ENCODE measurements at regions not wholly inside any gene's neighbourhood (a gene's known extent, or its start where the extent isn't known, plus 50 kb on each side); places are given as distances from the start of the nearest gene placed in this dataset.

GRCh38 chr1:90457985-90458384 is 259.1 kb downstream of the BARHL2 start:
- in situ Hi-C loops (cut with HindIII; ENCODE audit: low pct_unique_long_range_greater_than_20kb, low sequenced_read_pairs), result no loop called here

GRCh38 chr1:90452491-90452890 is 264.6 kb downstream of the BARHL2 start:
- in situ Hi-C loops (cut with HindIII; ENCODE audit: low pct_unique_long_range_greater_than_20kb, low sequenced_read_pairs), result no loop called here
- DNase-seq (ENCODE audit: low read depth), result no peak

More at GRCh38 chr1:90457985-90458384, 259.1 kb downstream of the BARHL2 start:
- DNase-seq (ENCODE audit: low read depth), result no peak

- in situ Hi-C loops (cut with HindIII; ENCODE audit: low pct_unique_long_range_greater_than_20kb, low sequenced_read_pairs), result no loop called here
- peak; percentile 6 for DNase-seq (ENCODE audit: low read depth)
Measured at GRCh38 chr1:90443354-90443753, 273.7 kb downstream of the BARHL2 start.

DNA sequence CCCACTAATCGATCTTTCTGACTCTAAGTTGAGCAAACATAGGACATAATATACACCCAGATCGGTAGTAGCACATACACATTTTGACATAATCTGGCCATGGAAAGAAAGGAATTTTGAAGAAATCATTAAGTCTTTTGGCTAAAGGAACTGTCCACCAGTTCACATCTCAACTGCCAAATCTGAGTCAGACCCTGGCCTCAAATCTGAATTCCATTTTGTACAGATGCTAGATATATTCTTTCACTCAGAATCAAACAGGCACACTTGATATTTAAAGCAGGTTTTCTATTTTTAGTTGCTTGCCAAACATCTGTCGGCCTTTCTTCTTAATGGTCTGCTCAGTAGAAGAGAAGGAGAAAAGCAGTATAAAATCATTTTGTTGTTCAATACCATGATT is 281.8 kb downstream of the BARHL2 start:
- DNase-seq (ENCODE audit: low read depth), result no peak
- in situ Hi-C loops (cut with HindIII; ENCODE audit: low pct_unique_long_range_greater_than_20kb, low sequenced_read_pairs), result no loop called here

DNA sequence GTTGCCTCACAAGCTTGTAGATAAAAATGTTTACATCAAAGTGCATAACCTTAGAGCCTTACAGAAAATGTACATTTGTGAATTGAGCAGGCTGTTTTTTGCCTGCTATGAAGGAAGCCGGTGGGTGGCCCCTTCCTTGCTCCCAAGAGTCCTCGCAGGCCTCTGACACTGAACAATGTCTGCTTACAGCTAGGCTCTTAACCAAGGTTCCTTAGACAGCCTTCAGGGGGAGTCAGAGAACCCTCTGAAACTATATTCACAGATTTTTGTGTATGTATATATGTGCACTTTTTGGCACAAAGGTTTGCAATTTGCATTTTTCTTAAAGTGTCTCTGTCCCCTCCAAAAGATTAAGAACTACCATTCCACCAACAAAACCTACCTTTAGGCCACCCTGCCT is 282.6 kb downstream of the BARHL2 start:
- in situ Hi-C loops (cut with HindIII; ENCODE audit: low pct_unique_long_range_greater_than_20kb, low sequenced_read_pairs), result no loop called here
- DNase-seq (ENCODE audit: low read depth), result no peak

GRCh38 chr1:90417126-90417525 is 300.0 kb downstream of the BARHL2 start:
- in situ Hi-C loops (cut with HindIII; ENCODE audit: low pct_unique_long_range_greater_than_20kb, low sequenced_read_pairs), result no loop called here
- DNase-seq (ENCODE audit: low read depth), result no peak

DNA sequence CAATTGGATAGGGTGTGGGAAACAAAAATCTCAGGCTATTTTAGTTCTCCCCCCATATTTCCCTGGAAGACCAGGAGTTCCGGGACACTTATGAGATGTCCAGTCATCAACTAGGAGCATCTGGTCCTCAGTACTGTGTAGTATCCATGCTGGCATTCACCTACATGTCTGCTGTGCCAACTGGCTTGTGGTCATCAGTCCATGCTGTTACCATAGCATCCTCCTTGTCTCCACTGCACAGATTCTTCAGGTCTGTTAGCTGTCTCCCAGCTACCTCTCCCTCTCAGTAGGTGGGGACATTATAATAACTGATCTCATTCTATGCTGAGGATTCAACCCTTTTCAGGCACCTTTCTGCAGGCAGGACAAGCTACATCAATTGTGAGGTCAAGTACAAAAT is 302.9 kb downstream of the BARHL2 start:
- DNase-seq (ENCODE audit: low read depth), result no peak
- in situ Hi-C loops (cut with HindIII; ENCODE audit: low pct_unique_long_range_greater_than_20kb, low sequenced_read_pairs), result no loop called here

DNA sequence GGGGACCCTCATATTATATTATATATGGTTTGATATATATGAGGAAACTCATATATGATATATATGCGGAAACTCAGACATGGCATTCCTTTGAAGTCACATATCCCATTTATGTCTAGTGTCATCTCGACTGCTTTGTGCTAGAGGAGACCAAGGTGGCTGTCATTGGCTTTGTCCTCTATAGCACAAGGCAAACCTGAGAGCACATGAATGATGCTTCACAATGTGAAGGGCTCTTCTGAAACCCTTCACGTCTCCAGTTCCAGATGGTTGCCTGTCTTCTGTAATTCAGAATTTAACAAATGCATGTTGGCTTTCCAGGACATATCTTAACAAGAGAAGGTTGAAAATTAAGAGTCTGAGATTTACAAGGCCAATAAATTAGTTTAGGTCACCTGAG is 303.6 kb downstream of the BARHL2 start:
- DNase-seq (ENCODE audit: low read depth), result no peak
- in situ Hi-C loops (cut with HindIII; ENCODE audit: low pct_unique_long_range_greater_than_20kb, low sequenced_read_pairs), result no loop called here

DNA sequence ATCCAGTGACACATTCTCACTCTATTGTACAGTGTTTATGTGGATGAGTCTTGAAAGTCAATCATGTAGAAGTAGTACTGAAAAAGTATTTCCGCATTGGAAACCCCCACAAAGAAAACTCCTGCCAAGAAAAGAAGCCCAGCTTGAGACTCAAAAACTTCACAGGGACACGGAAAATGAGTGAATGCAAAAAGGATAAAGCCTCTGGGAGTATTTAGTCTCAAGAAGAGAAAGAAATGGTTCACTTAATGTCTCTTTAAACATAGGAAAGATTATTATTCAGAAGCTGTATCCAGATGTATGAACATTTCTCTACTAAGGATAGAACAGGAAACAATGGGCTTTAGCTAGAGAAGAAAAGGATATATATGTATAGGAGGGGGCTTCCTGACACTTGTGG is 304.5 kb downstream of the BARHL2 start:
- no peak for DNase-seq (ENCODE audit: low read depth)
- in situ Hi-C loops (cut with HindIII; ENCODE audit: low pct_unique_long_range_greater_than_20kb, low sequenced_read_pairs), result no loop called here

DNA sequence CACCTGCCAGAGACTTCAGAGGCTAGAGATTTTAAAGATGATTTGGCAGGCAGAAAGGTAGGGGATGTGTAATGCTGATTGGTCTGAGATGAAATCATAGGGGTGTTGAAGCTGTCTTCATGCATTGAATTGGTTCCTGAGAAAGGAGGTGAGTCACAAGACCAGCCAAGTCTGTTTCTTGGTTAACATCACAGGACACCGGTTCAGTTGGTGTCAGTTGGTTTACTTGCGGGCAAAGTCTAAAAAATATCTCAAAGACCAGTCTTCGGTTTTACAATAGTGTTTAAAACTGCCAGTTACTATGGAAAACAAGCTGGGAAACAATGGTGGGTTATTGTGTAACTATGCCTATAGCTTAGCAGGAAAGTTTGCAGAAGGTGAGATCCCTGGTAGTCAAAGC is 305.9 kb downstream of the BARHL2 start:
- DNase-seq (ENCODE audit: low read depth), result no peak
- in situ Hi-C loops (cut with HindIII; ENCODE audit: low pct_unique_long_range_greater_than_20kb, low sequenced_read_pairs), result no loop called here

- in situ Hi-C loops (cut with HindIII; ENCODE audit: low pct_unique_long_range_greater_than_20kb, low sequenced_read_pairs), result no loop called here
- DNase-seq (ENCODE audit: low read depth), result no peak
Measured at GRCh38 chr1:90407737-90408136, 309.4 kb downstream of the BARHL2 start.

- in situ Hi-C loops (cut with HindIII; ENCODE audit: low pct_unique_long_range_greater_than_20kb, low sequenced_read_pairs), result no loop called here
- no peak for DNase-seq (ENCODE audit: low read depth)
Measured at GRCh38 chr1:90405726-90406125, 311.4 kb downstream of the BARHL2 start.

GRCh38 chr1:90402893-90403849 is 313.9 kb downstream of the BARHL2 start:
- in situ Hi-C loops (cut with HindIII; ENCODE audit: low pct_unique_long_range_greater_than_20kb, low sequenced_read_pairs), result no loop called here
- DNase-seq (ENCODE audit: low read depth), result peak; percentile 76

GRCh38 chr1:90400131-90400530 is 317.0 kb downstream of the BARHL2 start:
- in situ Hi-C loops (cut with HindIII; ENCODE audit: low pct_unique_long_range_greater_than_20kb, low sequenced_read_pairs), result no loop called here
- no peak for DNase-seq (ENCODE audit: low read depth)

- in situ Hi-C loops (cut with HindIII; ENCODE audit: low pct_unique_long_range_greater_than_20kb, low sequenced_read_pairs), result no loop called here
Measured at GRCh38 chr1:90396917-90397316, 320.2 kb downstream of the BARHL2 start.

GRCh38 chr1:90394247-90394646 is 322.9 kb downstream of the BARHL2 start:
- in situ Hi-C loops (cut with HindIII; ENCODE audit: low pct_unique_long_range_greater_than_20kb, low sequenced_read_pairs), result no loop called here
- DNase-seq (ENCODE audit: low read depth), result no peak

More at GRCh38 chr1:90396917-90397316, 320.2 kb downstream of the BARHL2 start:
- no peak for DNase-seq (ENCODE audit: low read depth)

DNA sequence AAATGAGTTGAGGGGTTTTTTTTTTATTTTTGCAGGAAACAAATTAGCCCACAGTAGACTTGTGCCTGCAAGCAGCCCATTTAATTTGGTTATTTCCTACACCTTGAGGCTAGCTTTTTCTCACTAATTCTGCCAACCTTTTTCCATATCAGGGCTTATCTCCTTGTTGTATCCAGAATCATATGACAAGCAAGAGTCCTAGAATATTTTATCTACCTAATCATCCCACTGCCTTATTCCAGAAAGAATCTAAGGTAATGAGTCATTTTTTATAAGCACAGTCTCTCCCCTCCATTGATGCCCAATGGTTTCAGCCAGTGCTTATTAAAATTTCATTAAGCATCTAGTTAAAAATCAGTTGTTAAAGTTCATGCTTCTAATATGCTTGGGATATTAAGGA is 324.1 kb downstream of the BARHL2 start:
- in situ Hi-C loops (cut with HindIII; ENCODE audit: low pct_unique_long_range_greater_than_20kb, low sequenced_read_pairs), result no loop called here
- DNase-seq (ENCODE audit: low read depth), result no peak

- DNase-seq (ENCODE audit: low read depth), result no peak
Measured at GRCh38 chr1:90391126-90391525, 326.0 kb downstream of the BARHL2 start.

DNA sequence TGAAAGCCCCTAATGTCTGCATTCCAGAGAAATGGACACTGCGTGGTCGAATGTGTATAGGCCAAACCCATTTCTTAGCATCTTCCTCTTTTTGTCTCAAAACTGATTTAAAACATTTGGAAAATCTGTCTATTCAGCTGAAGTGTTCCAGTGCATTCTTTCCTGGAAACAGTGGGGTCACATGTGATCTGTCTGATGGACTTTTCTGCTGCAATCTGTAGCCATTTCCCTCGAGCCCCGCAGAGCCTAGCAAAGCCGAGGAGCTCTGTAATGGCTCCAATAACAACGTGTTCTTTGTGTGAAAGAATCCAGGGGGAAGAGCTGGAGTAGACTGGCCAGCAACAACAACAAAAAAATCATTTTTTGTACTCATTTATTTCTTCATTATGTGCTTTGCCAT is 329.3 kb downstream of the BARHL2 start:
- in situ Hi-C loops (cut with HindIII; ENCODE audit: low pct_unique_long_range_greater_than_20kb, low sequenced_read_pairs), result no loop called here
- DNase-seq (ENCODE audit: low read depth), result no peak

More at GRCh38 chr1:90391126-90391525, 326.0 kb downstream of the BARHL2 start:
- in situ Hi-C loops (cut with HindIII; ENCODE audit: low pct_unique_long_range_greater_than_20kb, low sequenced_read_pairs), result no loop called here

Measured in Caki2 (cell line).